GM18909 (cell line): ENCODE measurements at regions not wholly inside any gene's neighbourhood (a gene's known extent, or its start where the extent isn't known, plus 50 kb on each side); places are given as distances from the start of the nearest gene placed in this dataset.
"Not testable (repeated sequence)": the region's sequence is repeated elsewhere in the genome, so short reads cannot be mapped to it uniquely, and the experiment has no call there.

Experiments used
- ATAC-seq: cut with Tn5 transposase; IDR thresholded peaks from one replicate; pipeline ENCODE4 v1.9.1; 2021; ENCODE audit warnings: mild to moderate bottlenecking; ENCODE audit not compliant: unreplicated experiment, poor library complexity

GRCh38 chr2:12569929-12570328 is 146.8 kb upstream of the TRIB2 start:
- not testable (repeated sequence) for ATAC-seq

- no peak for ATAC-seq
These were observed 139.6 kb upstream of the TRIB2 start for GRCh38 chr2:12577091-12577490.

- no peak for ATAC-seq
These were observed 139.0 kb upstream of the TRIB2 start for GRCh38 chr2:12577567-12578253.

GRCh38 chr2:12579018-12579417 is 137.7 kb upstream of the TRIB2 start:
- ATAC-seq, result no peak

GRCh38 chr2:12584338-12584737 is 132.4 kb upstream of the TRIB2 start:
- ATAC-seq, result no peak

DNA sequence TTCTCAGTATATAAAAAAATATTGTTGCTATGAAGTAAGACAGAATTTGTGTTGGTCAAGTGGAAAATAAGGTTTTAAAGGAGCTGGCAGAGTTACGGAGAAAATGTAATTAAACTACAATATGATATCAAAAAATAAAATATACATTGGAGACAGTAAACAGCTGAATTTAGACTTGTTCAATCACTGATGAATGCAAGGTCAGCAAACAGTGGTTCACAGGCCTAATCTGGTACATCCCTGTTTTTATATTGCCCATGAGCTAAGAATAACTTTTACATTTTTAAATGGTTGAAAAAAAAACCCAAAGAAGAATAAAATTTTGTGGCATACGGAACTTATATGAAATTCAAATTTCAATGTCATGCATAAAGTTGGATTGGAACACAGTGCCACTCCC is 131.0 kb upstream of the TRIB2 start:
- no peak for ATAC-seq

DNA sequence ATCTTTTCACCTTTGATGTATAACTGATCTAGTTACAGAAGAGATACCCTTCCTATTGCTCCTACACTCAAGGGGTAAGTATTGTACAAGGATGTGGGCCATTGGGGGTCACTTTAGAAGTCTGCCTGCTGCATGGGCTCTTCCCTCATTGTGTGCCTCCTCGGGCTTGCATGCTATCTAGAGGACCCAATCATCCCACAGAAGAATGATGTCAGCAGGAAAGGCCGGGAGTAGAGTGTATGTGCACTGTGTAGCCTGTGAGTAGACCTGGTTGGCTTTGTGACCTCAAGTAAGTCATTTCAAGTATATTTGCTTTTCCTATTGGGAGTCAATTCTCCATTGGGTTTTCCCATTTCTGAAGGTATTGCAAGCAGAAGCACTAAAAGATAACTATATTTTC is 129.5 kb upstream of the TRIB2 start:
- no peak for ATAC-seq

- ATAC-seq, result peak; percentile 92
These were observed 128.8 kb upstream of the TRIB2 start for GRCh38 chr2:12587729-12588522.

GRCh38 chr2:12588986-12589385 is 127.8 kb upstream of the TRIB2 start:
- no peak for ATAC-seq

DNA sequence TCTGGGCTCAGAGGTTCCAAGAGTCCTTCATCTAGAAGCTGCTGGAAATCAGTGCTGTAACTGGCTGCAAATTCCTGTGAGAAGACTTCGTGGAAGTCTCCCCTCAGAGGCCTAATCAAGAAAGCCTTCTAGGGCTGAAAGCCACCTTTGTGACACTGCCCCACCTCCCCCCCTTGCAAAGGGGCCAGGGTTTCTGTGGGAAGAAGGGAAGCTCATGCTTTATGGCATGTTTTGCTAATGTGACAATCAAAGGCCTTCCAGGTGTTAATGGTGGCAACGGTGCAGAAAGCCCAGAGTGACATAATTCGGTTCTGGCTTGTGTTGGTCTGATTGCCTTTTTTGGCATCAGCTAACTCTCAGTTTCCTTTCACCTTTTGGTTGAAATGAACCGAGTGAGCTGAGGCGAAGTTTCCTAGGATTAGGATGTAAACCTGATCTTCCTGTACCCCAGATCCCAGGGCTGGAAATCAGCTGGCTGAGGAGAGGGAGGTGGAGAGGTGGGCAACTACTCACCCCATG is 126.9 kb upstream of the TRIB2 start:
- no peak for ATAC-seq

GRCh38 chr2:12592296-12592695 is 124.4 kb upstream of the TRIB2 start:
- no peak for ATAC-seq

DNA sequence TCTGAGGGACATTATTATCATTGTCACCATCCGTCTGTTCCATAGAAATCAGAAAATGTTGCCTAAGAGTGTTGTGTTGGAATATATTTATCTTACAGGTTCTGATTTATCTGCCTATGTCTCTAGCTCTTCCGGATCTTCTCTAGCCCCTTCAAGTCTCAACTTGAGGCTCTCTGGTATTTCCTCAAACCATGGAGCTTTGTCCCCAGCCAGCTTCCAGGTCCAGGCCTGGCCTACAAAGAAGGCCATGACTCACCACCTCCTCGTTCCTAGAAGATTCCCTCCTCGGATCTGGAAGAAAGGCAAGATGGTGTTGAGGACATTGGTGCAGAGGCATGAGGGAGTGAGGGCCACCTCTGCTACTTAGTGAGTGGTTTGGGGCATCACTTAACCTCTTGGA is 122.1 kb upstream of the TRIB2 start:
- ATAC-seq, result no peak

- ATAC-seq, result no peak
These were observed 120.0 kb upstream of the TRIB2 start for GRCh38 chr2:12596771-12597170.

- ATAC-seq, result no peak
These were observed 119.1 kb upstream of the TRIB2 start for GRCh38 chr2:12597610-12598009.

- ATAC-seq, result no peak
These were observed 114.1 kb upstream of the TRIB2 start for GRCh38 chr2:12602661-12603060.

DNA sequence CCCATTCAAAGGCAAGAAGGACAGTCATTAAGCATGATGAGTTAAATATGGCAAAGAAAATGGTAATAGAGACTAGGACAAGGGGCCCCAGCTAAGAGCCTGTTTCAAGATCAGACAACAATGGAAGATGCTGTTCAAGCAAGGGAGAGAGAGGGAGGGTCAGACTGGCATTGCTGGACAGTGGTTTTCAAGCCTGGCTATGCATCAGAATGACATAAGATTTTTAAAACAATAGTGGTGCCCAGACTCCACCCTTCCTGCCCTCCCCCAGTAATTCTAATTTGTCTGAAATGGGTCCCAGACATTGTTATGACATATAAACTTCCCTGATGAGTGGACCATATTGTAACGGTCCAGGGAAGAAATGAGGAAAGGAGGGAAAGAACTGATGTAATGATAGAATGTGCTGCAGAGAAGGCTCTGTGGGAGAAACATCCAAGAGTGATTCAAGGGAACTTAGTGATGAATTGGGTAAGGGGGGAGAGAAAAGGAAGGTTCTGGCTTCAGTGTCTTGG is 112.9 kb upstream of the TRIB2 start:
- no peak for ATAC-seq

DNA sequence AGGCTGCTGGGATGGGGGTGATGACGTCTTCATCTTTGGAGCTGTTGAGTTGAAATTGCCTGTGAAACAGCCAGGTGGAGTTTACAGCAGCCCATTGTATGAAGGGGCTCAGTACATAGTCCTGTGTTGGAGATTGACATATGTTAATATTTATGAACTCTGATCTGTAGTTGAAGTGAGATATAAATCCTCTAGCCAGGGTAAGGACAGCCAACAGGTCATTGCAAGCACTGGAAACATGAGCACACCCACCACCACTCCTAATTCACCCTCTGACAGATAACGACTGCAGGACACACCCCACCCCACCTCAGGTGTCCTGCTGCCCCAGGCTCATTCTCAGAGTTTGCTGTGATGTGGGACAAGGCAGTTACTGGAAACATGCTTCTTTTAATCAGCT is 112.4 kb upstream of the TRIB2 start:
- no peak for ATAC-seq

DNA sequence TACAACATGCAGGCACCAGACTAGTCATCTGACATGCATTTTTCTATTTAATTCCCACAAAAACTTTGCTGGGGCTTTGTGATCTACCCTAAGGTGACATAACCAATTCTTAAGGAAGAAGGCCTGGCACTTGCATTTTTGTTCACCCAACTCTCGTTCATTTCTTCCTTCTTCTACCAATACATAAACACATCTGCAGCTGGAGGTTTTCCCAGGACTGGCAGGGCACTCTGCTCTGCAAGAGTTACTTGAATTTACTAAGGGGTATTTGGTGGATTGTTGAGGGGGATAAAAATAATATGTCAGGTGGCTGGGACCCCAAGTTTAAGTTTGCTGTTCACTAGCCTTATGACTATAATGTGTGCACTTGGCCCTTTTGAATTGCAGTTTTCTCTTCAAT is 111.4 kb upstream of the TRIB2 start:
- no peak for ATAC-seq

GRCh38 chr2:12605936-12606335 is 110.8 kb upstream of the TRIB2 start:
- ATAC-seq, result no peak

- no peak for ATAC-seq
These were observed 110.2 kb upstream of the TRIB2 start for GRCh38 chr2:12606472-12607000.

GRCh38 chr2:12607971-12608370 is 108.8 kb upstream of the TRIB2 start:
- no peak for ATAC-seq
